Neural progenitor cell (in vitro differentiated cells): ENCODE measurements at regions not wholly inside any gene's neighbourhood (a gene's known extent, or its start where the extent isn't known, plus 50 kb on each side); places are given as distances from the start of the nearest gene placed in this dataset.

Source experiments
- DNase-seq: peaks from one replicate; pipeline ENCODE4 v3.0.0-alpha.2; 2016; ENCODE audit warnings: low spot score
- H2AFZ ChIP-seq: fragments of 200-600 bp; sonication (generic); replicated peaks from 2 replicates; pipeline ENCODE4 v1.6.1; 2016; ENCODE audit warnings: antibody characterized with exemption
- H3F3A ChIP-seq: fragments of 200-600 bp; sonication (generic); 2 replicates; pipeline ENCODE4 v1.6.1; 2016; ENCODE audit warnings: antibody characterized with exemption, low read depth
- H3K27ac ChIP-seq: fragments of 200-600 bp; sonication (generic); 2 replicates; pipeline ENCODE4 v1.5.1; 2016; ENCODE audit warnings: mild to moderate bottlenecking
- H3K27me3 ChIP-seq: fragments of 200-600 bp; sonication (generic); 2 replicates; pipeline ENCODE4 v1.6.1; 2016; ENCODE audit warnings: mild to moderate bottlenecking, moderate library complexity
- H3K36me3 ChIP-seq: fragments of 200-600 bp; sonication (generic); 2 replicates; pipeline ENCODE4 v1.5.1; 2016
- H3K4me1 ChIP-seq: fragments of 200-600 bp; sonication (generic); 2 replicates; pipeline ENCODE4 v1.6.1; 2016; ENCODE audit warnings: mixed run types
- H3K4me2 ChIP-seq: fragments of 200-600 bp; sonication (generic); 2 replicates; pipeline ENCODE4 v1.6.1; 2016
- H3K4me3 ChIP-seq: fragments of 200-600 bp; sonication (generic); 2 replicates; pipeline ENCODE4 v1.5.1; 2016
- H3K79me2 ChIP-seq: fragments of 200-600 bp; sonication (generic); 2 replicates; pipeline ENCODE4 v1.6.1; 2016; ENCODE audit warnings: low read depth
- H3K9ac ChIP-seq: fragments of 200-600 bp; sonication (generic); 2 replicates; pipeline ENCODE4 v1.6.1; 2016
- H3K9me3 ChIP-seq: fragments of 200-600 bp; sonication (generic); 2 replicates; pipeline ENCODE4 v1.5.1; 2016; ENCODE audit warnings: low read depth
- H4K20me1 ChIP-seq: fragments of 200-600 bp; sonication (generic); 2 replicates; pipeline ENCODE4 v1.6.1; 2016; ENCODE audit warnings: low read depth
- H3K27ac Mint-ChIP-seq: 3 replicates; pipeline ENCODE4 v1.8.0; 2021; ENCODE audit warnings: mixed read lengths
- H3K27me3 Mint-ChIP-seq: 2 replicates; pipeline ENCODE4 v1.8.0; 2022; ENCODE audit warnings: low read depth, mild to moderate bottlenecking, inconsistent platforms, moderate library complexity, mixed read lengths; ENCODE audit not compliant: insufficient read depth
- H3K36me3 Mint-ChIP-seq: 3 replicates; pipeline ENCODE4 v1.8.0; 2021; ENCODE audit warnings: mixed read lengths
- H3K4me1 Mint-ChIP-seq: 3 replicates; pipeline ENCODE4 v1.8.0; 2021; ENCODE audit warnings: mixed read lengths
- H3K4me3 Mint-ChIP-seq: 3 replicates; pipeline ENCODE4 v1.8.0; 2021; ENCODE audit warnings: mild to moderate bottlenecking, moderate library complexity, mixed read lengths
- H3K9me3 Mint-ChIP-seq: 3 replicates; pipeline ENCODE4 v1.8.0; 2020; ENCODE audit warnings: mixed read lengths
- EZH2 ChIP-seq: fragments of 200-600 bp; sonication (generic); IDR thresholded peaks from 2 replicates; pipeline ENCODE4 v1.6.1; 2017; ENCODE audit warnings: antibody characterized with exemption, mild to moderate bottlenecking, moderate library complexity
- EZH2phosphoT487 ChIP-seq: fragments of 200-600 bp; sonication (generic); IDR thresholded peaks from 2 replicates; pipeline ENCODE4 v1.6.1; 2017; ENCODE audit warnings: antibody characterized with exemption
- TF ChIP-seq, protein P1 (sequence below): fragments of 200-600 bp; sonication (generic); IDR thresholded peaks from 2 replicates; pipeline ENCODE4 v1.5.1; 2017; ENCODE audit warnings: antibody characterized with exemption, mild to moderate bottlenecking

DNA sequence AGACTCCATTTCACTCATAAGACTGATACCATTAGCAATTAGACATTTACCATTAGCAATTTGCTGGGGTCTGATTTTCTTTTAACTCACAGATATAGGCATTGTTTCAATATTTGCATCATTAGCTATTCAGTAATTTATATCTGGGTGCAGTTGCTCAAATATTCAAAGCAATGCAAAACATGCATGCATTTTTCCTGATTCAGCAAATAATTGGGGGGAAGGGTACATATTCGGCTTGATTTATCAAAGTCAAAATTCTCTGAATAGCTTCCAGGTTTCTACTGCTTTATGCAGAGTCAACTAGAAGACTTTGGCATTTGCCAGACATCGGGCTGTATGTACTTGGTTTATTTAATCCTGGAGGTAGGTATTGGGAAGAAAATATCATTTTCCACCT, 315.6 kb upstream of the NR2F2 start:
- H3K36me3 ChIP-seq: no peaks in the 10 kb centered on the region
- H3K27ac Mint-ChIP-seq: no peak overlapping the region
- no peaks in the 10 kb centered on the region for H4K20me1 ChIP-seq
- no peak for DNase-seq
- peaks cover 3% of the 10 kb centered on the region for H3K36me3 Mint-ChIP-seq
- no peak overlapping the region for H3K4me2 ChIP-seq
- H3K4me1 ChIP-seq: peaks cover 8% of the 10 kb centered on the region
- no peak overlapping the region for H3K9ac ChIP-seq
- H3K27me3 ChIP-seq: no peaks in the 10 kb centered on the region
- H3K27ac ChIP-seq: no peak overlapping the region
- H3F3A ChIP-seq: peaks cover 8% of the 10 kb centered on the region
- H3K27me3 Mint-ChIP-seq: peaks cover 5% of the 10 kb centered on the region
- no peaks in the 10 kb centered on the region for H3K9me3 ChIP-seq
- H3K4me1 Mint-ChIP-seq: peaks cover 16% of the 10 kb centered on the region
- TF ChIP-seq, protein P1, sequence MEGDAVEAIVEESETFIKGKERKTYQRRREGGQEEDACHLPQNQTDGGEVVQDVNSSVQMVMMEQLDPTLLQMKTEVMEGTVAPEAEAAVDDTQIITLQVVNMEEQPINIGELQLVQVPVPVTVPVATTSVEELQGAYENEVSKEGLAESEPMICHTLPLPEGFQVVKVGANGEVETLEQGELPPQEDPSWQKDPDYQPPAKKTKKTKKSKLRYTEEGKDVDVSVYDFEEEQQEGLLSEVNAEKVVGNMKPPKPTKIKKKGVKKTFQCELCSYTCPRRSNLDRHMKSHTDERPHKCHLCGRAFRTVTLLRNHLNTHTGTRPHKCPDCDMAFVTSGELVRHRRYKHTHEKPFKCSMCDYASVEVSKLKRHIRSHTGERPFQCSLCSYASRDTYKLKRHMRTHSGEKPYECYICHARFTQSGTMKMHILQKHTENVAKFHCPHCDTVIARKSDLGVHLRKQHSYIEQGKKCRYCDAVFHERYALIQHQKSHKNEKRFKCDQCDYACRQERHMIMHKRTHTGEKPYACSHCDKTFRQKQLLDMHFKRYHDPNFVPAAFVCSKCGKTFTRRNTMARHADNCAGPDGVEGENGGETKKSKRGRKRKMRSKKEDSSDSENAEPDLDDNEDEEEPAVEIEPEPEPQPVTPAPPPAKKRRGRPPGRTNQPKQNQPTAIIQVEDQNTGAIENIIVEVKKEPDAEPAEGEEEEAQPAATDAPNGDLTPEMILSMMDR: no peak
- TF ChIP-seq EZH2 (no peak), EZH2phosphoT487 (no peak)
- peaks cover 18% of the 10 kb centered on the region for H3K9me3 Mint-ChIP-seq
- no peak overlapping the region for H2AFZ ChIP-seq
- H3K4me3 ChIP-seq: no peak overlapping the region
- H3K4me3 Mint-ChIP-seq: no peak overlapping the region
- no peaks in the 10 kb centered on the region for H3K79me2 ChIP-seq

DNA sequence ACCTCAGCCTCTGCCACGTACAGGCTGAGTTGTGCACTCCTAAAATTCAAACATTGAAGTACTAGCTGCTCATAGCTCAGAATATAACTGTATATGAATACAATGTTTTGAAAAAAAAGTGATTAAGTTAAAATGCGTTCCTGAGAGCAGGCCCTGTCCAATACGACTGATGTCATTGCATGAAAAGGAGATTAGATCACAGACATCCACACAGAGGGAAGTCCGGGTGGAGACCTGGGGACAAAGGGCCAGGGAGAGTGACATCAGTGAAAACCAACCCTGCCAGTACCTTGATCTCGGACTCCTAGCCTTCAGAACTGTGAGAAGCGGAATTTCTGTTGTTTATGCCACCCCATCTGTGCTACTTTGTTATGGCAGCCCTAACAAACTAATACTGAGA, 311.4 kb upstream of the NR2F2 start:
- Histone ChIP-seq H3K9ac (no peak overlapping the region), H4K20me1 (no peaks in the 10 kb centered on the region), H3F3A (no peaks in the 10 kb centered on the region), H3K27ac (no peak overlapping the region), H3K4me3 (no peak overlapping the region), H3K9me3 (no peaks in the 10 kb centered on the region), H3K27me3 (no peaks in the 10 kb centered on the region), H3K4me1 (peaks cover 7% of the 10 kb centered on the region), H3K79me2 (no peaks in the 10 kb centered on the region), H2AFZ (no peak overlapping the region), H3K4me2 (no peak overlapping the region), H3K36me3 (no peaks in the 10 kb centered on the region)
- H3K36me3 Mint-ChIP-seq: peaks cover 3% of the 10 kb centered on the region
- DNase-seq: no peak
- peaks cover 16% of the 10 kb centered on the region for H3K9me3 Mint-ChIP-seq
- H3K27ac Mint-ChIP-seq: peak overlapping the region; percentile 76
- TF ChIP-seq EZH2 (no peak), EZH2phosphoT487 (no peak)
- TF ChIP-seq, protein P1: no peak
- H3K4me1 Mint-ChIP-seq: peaks cover 27% of the 10 kb centered on the region
- H3K4me3 Mint-ChIP-seq: peak overlapping the region; percentile 46
- H3K27me3 Mint-ChIP-seq: peaks cover 4% of the 10 kb centered on the region

DNA sequence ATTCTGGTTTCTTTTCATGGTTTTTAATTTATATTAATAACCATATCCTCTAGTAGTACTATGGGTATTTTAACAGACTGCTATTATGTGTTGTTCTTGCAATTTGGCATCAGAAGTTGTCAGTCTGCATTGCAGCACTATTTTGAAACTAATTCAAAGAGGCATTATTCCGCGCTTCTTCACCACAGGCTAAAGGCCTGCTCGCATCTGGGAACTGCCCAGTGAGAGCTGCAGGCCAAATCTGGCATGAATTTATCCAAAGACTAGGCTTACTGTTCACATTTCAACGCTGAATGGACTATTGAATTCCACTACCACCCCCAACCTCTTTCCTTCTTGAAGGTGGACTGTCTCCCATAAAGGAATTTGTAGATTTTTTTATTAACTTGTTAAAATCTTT, 310.4 kb upstream of the NR2F2 start:
- Histone ChIP-seq H3K27me3 (no peaks in the 10 kb centered on the region), H3K9ac (no peak overlapping the region), H2AFZ (no peak overlapping the region), H3K79me2 (no peaks in the 10 kb centered on the region), H3F3A (no peaks in the 10 kb centered on the region), H3K4me3 (no peak overlapping the region), H3K27ac (no peak overlapping the region), H3K36me3 (no peaks in the 10 kb centered on the region), H3K4me1 (peaks cover 7% of the 10 kb centered on the region), H4K20me1 (no peaks in the 10 kb centered on the region), H3K4me2 (no peak overlapping the region), H3K9me3 (no peaks in the 10 kb centered on the region)
- H3K27ac Mint-ChIP-seq: peak overlapping the region; percentile 86
- peaks cover 27% of the 10 kb centered on the region for H3K4me1 Mint-ChIP-seq
- H3K9me3 Mint-ChIP-seq: peaks cover 14% of the 10 kb centered on the region
- no peak overlapping the region for H3K4me3 Mint-ChIP-seq
- no peak for DNase-seq
- TF ChIP-seq, protein P1: no peak
- TF ChIP-seq EZH2phosphoT487 (no peak), EZH2 (no peak)
- peaks cover 3% of the 10 kb centered on the region for H3K36me3 Mint-ChIP-seq
- H3K27me3 Mint-ChIP-seq: peaks cover 4% of the 10 kb centered on the region
